ENCODE measurements at regions not wholly inside any gene's neighbourhood (a gene's known extent, or its start where the extent isn't known, plus 50 kb on each side); places are given as distances from the start of the nearest gene placed in this dataset.

DNA sequence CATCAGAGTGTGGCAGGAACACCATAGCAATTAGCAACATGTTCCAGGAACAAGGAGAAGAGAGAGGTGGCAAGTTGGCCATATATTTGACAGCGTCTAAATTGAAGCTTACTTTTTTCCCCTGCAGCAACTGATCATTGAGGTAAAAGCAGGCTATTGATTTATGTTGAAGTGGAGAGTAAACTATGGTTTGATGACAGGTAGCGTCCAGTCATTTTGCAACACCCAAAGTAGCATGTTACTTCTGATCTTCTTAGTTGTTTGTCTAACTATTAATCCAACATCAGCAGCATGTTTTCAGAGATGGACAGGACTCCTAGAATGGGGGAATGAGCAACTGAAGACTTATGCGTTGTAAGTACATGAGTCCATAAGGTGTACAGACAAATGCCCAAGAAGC, 225.8 kb downstream of the ZPLD1 start:
- ATAC-seq (no peak), DNase-seq (no peak)
- Histone ChIP-seq H3K4me3 (no peak overlapping the region), H3K9me3 (no peaks in the 10 kb centered on the region), H3K27me3 (ENCODE audit: insufficient read depth in 3 of 3, low read length in 2 of 3) (peaks cover 0 to 2% (median 0%) of the 10 kb centered on the region in 3 donors), H3K4me1 (no peaks in the 10 kb centered on the region), H3K27ac (no peak overlapping the region), H3K36me3 (ENCODE audit: insufficient read depth in 1 of 2, low read depth in 1 of 2) (no peaks in the 10 kb centered on the region)
- intact Hi-C loops (cut with DNase I) = no loop called here
- 92 to 95% (median 95%) methylated on average over 3 of the region's 3 CpGs for WGBS, 3 donors
- TF ChIP-seq, protein P1, sequence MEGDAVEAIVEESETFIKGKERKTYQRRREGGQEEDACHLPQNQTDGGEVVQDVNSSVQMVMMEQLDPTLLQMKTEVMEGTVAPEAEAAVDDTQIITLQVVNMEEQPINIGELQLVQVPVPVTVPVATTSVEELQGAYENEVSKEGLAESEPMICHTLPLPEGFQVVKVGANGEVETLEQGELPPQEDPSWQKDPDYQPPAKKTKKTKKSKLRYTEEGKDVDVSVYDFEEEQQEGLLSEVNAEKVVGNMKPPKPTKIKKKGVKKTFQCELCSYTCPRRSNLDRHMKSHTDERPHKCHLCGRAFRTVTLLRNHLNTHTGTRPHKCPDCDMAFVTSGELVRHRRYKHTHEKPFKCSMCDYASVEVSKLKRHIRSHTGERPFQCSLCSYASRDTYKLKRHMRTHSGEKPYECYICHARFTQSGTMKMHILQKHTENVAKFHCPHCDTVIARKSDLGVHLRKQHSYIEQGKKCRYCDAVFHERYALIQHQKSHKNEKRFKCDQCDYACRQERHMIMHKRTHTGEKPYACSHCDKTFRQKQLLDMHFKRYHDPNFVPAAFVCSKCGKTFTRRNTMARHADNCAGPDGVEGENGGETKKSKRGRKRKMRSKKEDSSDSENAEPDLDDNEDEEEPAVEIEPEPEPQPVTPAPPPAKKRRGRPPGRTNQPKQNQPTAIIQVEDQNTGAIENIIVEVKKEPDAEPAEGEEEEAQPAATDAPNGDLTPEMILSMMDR (IDR thresholded peaks at IDR 0.05) = no peak

DNA sequence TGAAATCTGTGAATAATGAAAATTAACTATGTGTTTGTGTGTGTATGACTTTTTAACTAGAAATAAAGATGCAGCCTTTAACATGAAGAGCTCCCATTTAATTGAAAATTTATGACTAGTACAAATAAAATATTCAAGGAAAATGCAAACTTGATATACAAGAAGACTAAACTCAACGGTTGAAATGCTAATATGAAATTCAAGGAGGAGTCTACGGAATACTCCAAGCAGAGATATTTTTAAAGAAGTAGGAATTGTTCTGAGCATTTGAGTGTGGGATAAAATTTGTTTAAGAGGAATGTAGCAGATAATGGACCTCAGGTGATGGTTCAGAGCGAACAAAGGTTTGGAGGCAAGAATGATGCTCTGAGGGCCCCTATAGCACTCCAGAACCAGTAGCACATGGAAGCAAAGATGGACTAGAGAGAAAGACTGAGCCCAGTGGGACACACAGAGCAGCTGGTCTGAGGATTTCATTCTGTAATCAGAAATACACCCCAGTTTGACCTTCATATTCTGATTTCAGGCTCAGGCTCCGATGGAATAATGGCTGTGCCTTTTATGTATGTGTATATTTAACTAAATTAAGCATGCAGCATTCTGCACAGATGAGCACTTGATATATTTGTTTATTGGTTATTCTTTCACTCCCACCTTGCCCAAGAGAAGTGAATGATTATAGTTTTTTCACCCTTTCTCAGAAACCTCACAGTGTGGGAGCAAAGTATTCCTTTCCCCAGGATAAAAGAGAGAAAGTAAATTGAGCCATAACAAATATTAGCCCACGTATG, 227.1 kb downstream of the ZPLD1 start:
- no peak overlapping the region for H3K27ac ChIP-seq
- H3K36me3 ChIP-seq (ENCODE audit: insufficient read depth in 1 of 2, low read depth in 1 of 2) = no peaks in the 10 kb centered on the region
- no peaks in the 10 kb centered on the region for H3K9me3 ChIP-seq
- peaks cover 0 to 2% (median 0%) of the 10 kb centered on the region in 3 donors for H3K27me3 ChIP-seq (ENCODE audit: insufficient read depth in 3 of 3, low read length in 2 of 3)
- WGBS, 3 donors = 69 to 75% (median 71%) methylated on average over 5 of the region's 5 CpGs
- H3K4me3 ChIP-seq = no peak overlapping the region
- TF ChIP-seq, protein P1 (IDR thresholded peaks at IDR 0.05) = no peak
- ATAC-seq (no peak), DNase-seq (no peak)
- no peaks in the 10 kb centered on the region for H3K4me1 ChIP-seq
- intact Hi-C loops (cut with DNase I) = no loop called here

DNA sequence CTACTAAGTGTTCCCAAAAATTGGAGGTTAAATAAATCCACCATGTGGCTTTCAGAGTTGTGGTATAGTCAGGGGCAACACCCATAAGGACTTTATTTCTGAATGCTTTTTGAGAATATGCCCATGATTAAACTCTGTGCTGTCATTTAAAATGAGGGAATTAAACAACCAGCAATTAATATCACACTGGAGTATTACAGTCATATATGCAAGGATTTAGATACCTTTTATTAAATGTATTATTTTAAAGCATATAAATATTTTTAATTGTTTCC, 227.6 kb downstream of the ZPLD1 start:
- TF ChIP-seq, protein P1 (IDR thresholded peaks at IDR 0.05) = no peak

DNA sequence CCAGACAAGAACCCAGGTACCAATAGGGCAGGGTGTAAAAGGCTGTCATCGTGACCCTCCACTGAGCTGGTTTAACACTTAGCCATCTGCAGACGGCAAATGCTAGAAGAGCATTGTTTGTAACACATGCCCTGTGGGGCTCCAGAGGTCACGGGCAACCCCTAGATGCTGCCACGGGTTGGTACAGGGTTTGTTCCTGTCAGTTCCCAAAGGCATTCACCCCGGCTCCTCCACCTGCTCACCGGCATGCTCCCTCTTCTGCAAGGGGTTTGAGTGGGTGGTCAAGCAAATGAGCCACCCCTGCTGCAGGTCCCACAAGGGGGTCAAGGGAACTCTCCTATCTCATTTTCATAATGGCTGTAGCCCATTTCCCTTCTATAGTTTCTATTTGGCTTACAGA, 229.3 kb downstream of the ZPLD1 start:
- 93 to 97% (median 96%) methylated on average over 6 of the region's 6 CpGs for WGBS, 3 donors
- Histone ChIP-seq H3K9me3 (no peaks in the 10 kb centered on the region), H3K36me3 (ENCODE audit: insufficient read depth in 1 of 2, low read depth in 1 of 2) (no peaks in the 10 kb centered on the region), H3K4me1 (no peaks in the 10 kb centered on the region), H3K27me3 (ENCODE audit: insufficient read depth in 3 of 3, low read length in 2 of 3) (peaks cover 0 to 2% (median 0%) of the 10 kb centered on the region in 3 donors), H3K4me3 (no peak overlapping the region), H3K27ac (no peak overlapping the region)
- DNase-seq = no peak
- no peak for ATAC-seq
- TF ChIP-seq, protein P1 (IDR thresholded peaks at IDR 0.05) = no peak
- intact Hi-C loops (cut with DNase I) = no loop called here

More for the DNA sequence above, 227.6 kb downstream of the ZPLD1 start:
- peaks cover 0 to 2% (median 0%) of the 10 kb centered on the region in 3 donors for H3K27me3 ChIP-seq (ENCODE audit: insufficient read depth in 3 of 3, low read length in 2 of 3)
- no peak overlapping the region for H3K27ac ChIP-seq
- H3K4me3 ChIP-seq = no peak overlapping the region
- DNase-seq = no peak
- no peaks in the 10 kb centered on the region for H3K9me3 ChIP-seq
- no peaks in the 10 kb centered on the region for H3K36me3 ChIP-seq (ENCODE audit: insufficient read depth in 1 of 2, low read depth in 1 of 2)
- ATAC-seq = no peak
- intact Hi-C loops (cut with DNase I) = no loop called here
- no peaks in the 10 kb centered on the region for H3K4me1 ChIP-seq

DNA sequence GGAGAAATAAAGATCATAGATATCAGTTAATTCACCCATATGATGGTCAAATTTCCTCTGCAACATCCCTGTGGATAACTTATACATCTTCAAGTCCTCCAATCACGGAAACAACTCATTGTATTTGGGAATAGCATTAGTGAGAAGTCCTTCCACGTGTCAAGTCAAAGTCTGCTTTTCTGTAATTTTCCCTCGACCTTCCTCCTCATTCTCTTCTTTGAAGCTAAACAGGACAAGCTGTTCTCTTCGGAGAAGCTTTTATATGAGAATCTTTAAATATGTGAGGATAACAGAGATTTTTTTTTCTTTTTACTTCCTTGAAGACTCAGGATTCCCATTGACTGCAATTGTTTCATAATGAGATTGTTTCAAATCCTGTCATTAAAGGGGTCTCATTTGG, 230.4 kb downstream of the ZPLD1 start:
- 85 to 88% (median 88%) methylated on average over 4 of the region's 4 CpGs for WGBS, 3 donors
- ATAC-seq (no peak), DNase-seq (no peak)
- no peaks in the 10 kb centered on the region for H3K9me3 ChIP-seq
- H3K4me1 ChIP-seq = no peaks in the 10 kb centered on the region
- H3K27ac ChIP-seq = no peak overlapping the region
- TF ChIP-seq, protein P1 (IDR thresholded peaks at IDR 0.05) = no peak
- no peak overlapping the region for H3K4me3 ChIP-seq
- intact Hi-C loops (cut with DNase I) = no loop called here
- no peaks in the 10 kb centered on the region for H3K36me3 ChIP-seq (ENCODE audit: insufficient read depth in 1 of 2, low read depth in 1 of 2)
- peaks cover 0 to 2% (median 0%) of the 10 kb centered on the region in 3 donors for H3K27me3 ChIP-seq (ENCODE audit: insufficient read depth in 3 of 3, low read length in 2 of 3)

Data from psoas muscle (tissue), 7 donors.